NK-92 treated with Interleukin-12 subunit alpha and Interleukin-12 subunit beta, amount 100 ng/mL, for 24 hours (cell line): ENCODE measurements at regions not wholly inside any gene's neighbourhood (a gene's known extent, or its start where the extent isn't known, plus 50 kb on each side); places are given as distances from the start of the nearest gene placed in this dataset.
"Not testable (repeated sequence)": the region's sequence is repeated elsewhere in the genome, so short reads cannot be mapped to it uniquely, and the experiment has no call there.

Experiments
- DNase-seq: peaks from one replicate; lab custom pipeline; 2025; lab: John Stamatoyannopoulos, UW

- no peak for DNase-seq
These were observed 54.9 kb upstream of the NBPF3 start for GRCh38 chr1:21385022-21385421.

- no peak for DNase-seq
These were observed 55.3 kb upstream of the NBPF3 start for GRCh38 chr1:21384620-21385019.

GRCh38 chr1:21383785-21384401 lies 56.0 kb upstream of the NBPF3 start:
- DNase-seq = no peak

GRCh38 chr1:21381354-21381753 lies 58.6 kb upstream of the NBPF3 start:
- DNase-seq = no peak

- DNase-seq = not testable (repeated sequence)
These were observed 59.8 kb upstream of the NBPF3 start for GRCh38 chr1:21380147-21380546.

- DNase-seq = no peak
These were observed 60.4 kb upstream of the NBPF3 start for GRCh38 chr1:21379571-21379970.

GRCh38 chr1:21378705-21379494 lies 61.0 kb upstream of the NBPF3 start:
- DNase-seq = no peak

GRCh38 chr1:21372383-21372782 lies 67.6 kb upstream of the NBPF3 start:
- no peak for DNase-seq

GRCh38 chr1:21369905-21370304 lies 70.0 kb upstream of the NBPF3 start:
- DNase-seq = no peak

GRCh38 chr1:21368515-21369289 lies 71.2 kb upstream of the NBPF3 start:
- peak; percentile 36 for DNase-seq

GRCh38 chr1:21367973-21368514 lies 71.9 kb upstream of the NBPF3 start:
- DNase-seq = not testable (repeated sequence)

GRCh38 chr1:21366288-21366687 lies 73.6 kb upstream of the NBPF3 start:
- no peak for DNase-seq

- DNase-seq = no peak
These were observed 74.8 kb upstream of the ECE1 start for GRCh38 chr1:21365036-21365435.

- DNase-seq = no peak
These were observed 71.8 kb upstream of the ECE1 start for GRCh38 chr1:21362096-21362495.

GRCh38 chr1:21361506-21361905 lies 71.2 kb upstream of the ECE1 start:
- DNase-seq = no peak

- DNase-seq = no peak
These were observed 66.9 kb upstream of the ECE1 start for GRCh38 chr1:21357161-21357560.

- peak; percentile 48 for DNase-seq
These were observed 65.7 kb upstream of the ECE1 start for GRCh38 chr1:21355956-21356355.

- DNase-seq = no peak
These were observed 62.3 kb upstream of the ECE1 start for GRCh38 chr1:21352586-21352985.

GRCh38 chr1:21351901-21352300 lies 61.6 kb upstream of the ECE1 start:
- DNase-seq = no peak

GRCh38 chr1:21350202-21350885 lies 60.1 kb upstream of the ECE1 start:
- no peak for DNase-seq

- DNase-seq = no peak
These were observed 59.4 kb upstream of the ECE1 start for GRCh38 chr1:21349693-21350092.

- DNase-seq = no peak
These were observed 56.9 kb upstream of the ECE1 start for GRCh38 chr1:21347072-21347581.
